HAP-1 (cell line): ENCODE measurements at regions not wholly inside any gene's neighbourhood (a gene's known extent, or its start where the extent isn't known, plus 50 kb on each side); places are given as distances from the start of the nearest gene placed in this dataset.
"Not testable (repeated sequence)": the region's sequence is repeated elsewhere in the genome, so short reads cannot be mapped to it uniquely, and the experiment has no call there.

Experiments used
- DNase-seq, 2 experiments: peaks; one replicate each; pipeline ENCODE4 v3.0.0-alpha.2; 2016 to 2020; ENCODE audit warnings: low spot score in 2 of 2
- H3K27me3 ChIP-seq: fragments of 250-450 bp; sonication (Bioruptor Pico); 2 replicates; pipeline ENCODE4 v1.5.1; 2020; ENCODE audit warnings: low read depth, mild to moderate bottlenecking, moderate library complexity
- H3K36me3 ChIP-seq: fragments of 250-450 bp; sonication (Bioruptor Pico); replicated peaks from 2 replicates; pipeline ENCODE4 v1.5.1; 2020; ENCODE audit warnings: mild to moderate bottlenecking
- H3K4me1 ChIP-seq: fragments of 250-450 bp; sonication (Bioruptor Pico); 2 replicates; pipeline ENCODE4 v1.5.1; 2020; ENCODE audit warnings: mild to moderate bottlenecking
- H3K4me3 ChIP-seq: fragments of 250-450 bp; sonication (Bioruptor Pico); 2 replicates; pipeline ENCODE4 v1.5.1; 2020; ENCODE audit warnings: mild to moderate bottlenecking, moderate library complexity
- H3K9me3 ChIP-seq: fragments of 250-450 bp; sonication (Bioruptor Pico); 2 replicates; pipeline ENCODE4 v1.5.1; 2020; ENCODE audit warnings: mild to moderate bottlenecking, moderate library complexity
- in situ Hi-C: fragments of 300-500 bp; cut with MboI; formaldehyde crosslinking; loops from 3 replicates; pipeline ENCODE4 v1.14.3; 2020; ENCODE audit warnings: low sequenced_read_pairs, inconsistent platforms, mixed read lengths

- no peak for DNase-seq
- in situ Hi-C loops: no loop called here
- H3K27me3 ChIP-seq: no peaks in the 10 kb centered on the region
- no peaks in the 10 kb centered on the region for H3K9me3 ChIP-seq
- H3K4me3 ChIP-seq: no peak overlapping the region
- no peaks in the 10 kb centered on the region for H3K36me3 ChIP-seq
- H3K4me1 ChIP-seq: no peaks in the 10 kb centered on the region
Measured at GRCh38 chr15:59924096-59924495, 80.0 kb upstream of the FOXB1 start.

GRCh38 chr15:59923508-59923907 lies 80.6 kb upstream of the FOXB1 start:
- in situ Hi-C loops: no loop called here

GRCh38 chr15:59918994-59919951 lies 84.8 kb upstream of the FOXB1 start:
- Histone ChIP-seq H3K4me3 (no peak overlapping the region), H3K36me3 (no peaks in the 10 kb centered on the region), H3K4me1 (no peaks in the 10 kb centered on the region), H3K27me3 (peaks cover 2% of the 10 kb centered on the region; the same call in 1 of the 2 replicates), H3K9me3 (no peaks in the 10 kb centered on the region)
- in situ Hi-C loops: no loop called here
- DNase-seq: no peak

More at GRCh38 chr15:59923508-59923907, 80.6 kb upstream of the FOXB1 start:
- no peaks in the 10 kb centered on the region for H3K36me3 ChIP-seq
- no peaks in the 10 kb centered on the region for H3K4me1 ChIP-seq
- H3K9me3 ChIP-seq: no peaks in the 10 kb centered on the region
- DNase-seq: no peak
- H3K4me3 ChIP-seq: no peak overlapping the region
- no peaks in the 10 kb centered on the region for H3K27me3 ChIP-seq

GRCh38 chr15:59917504-59918157 lies 86.5 kb upstream of the FOXB1 start:
- Histone ChIP-seq H3K4me3 (no peak overlapping the region), H3K36me3 (no peaks in the 10 kb centered on the region), H3K4me1 (no peaks in the 10 kb centered on the region), H3K27me3 (peaks cover 5% of the 10 kb centered on the region), H3K9me3 (no peaks in the 10 kb centered on the region)
- in situ Hi-C loops: no loop called here
- peak; percentile 44 to 80 for DNase-seq

GRCh38 chr15:59906046-59906445 lies 98.1 kb upstream of the FOXB1 start:
- no peaks in the 10 kb centered on the region for H3K9me3 ChIP-seq
- no peak for DNase-seq
- H3K4me1 ChIP-seq: no peaks in the 10 kb centered on the region
- peaks cover 2% of the 10 kb centered on the region; the same call in 1 of the 2 replicates for H3K27me3 ChIP-seq
- in situ Hi-C loops: no loop called here
- H3K36me3 ChIP-seq: no peaks in the 10 kb centered on the region
- no peak overlapping the region for H3K4me3 ChIP-seq

- Histone ChIP-seq H3K36me3 (no peaks in the 10 kb centered on the region), H3K4me1 (no peaks in the 10 kb centered on the region), H3K4me3 (no peak overlapping the region), H3K27me3 (peaks cover 2% of the 10 kb centered on the region; the same call in 1 of the 2 replicates), H3K9me3 (no peaks in the 10 kb centered on the region)
- no peak for DNase-seq
- in situ Hi-C loops: no loop called here
Measured at GRCh38 chr15:59905176-59905575, 98.9 kb upstream of the FOXB1 start.

- no peak for DNase-seq
- peaks cover 2% of the 10 kb centered on the region; the same call in 1 of the 2 replicates for H3K27me3 ChIP-seq
- no peaks in the 10 kb centered on the region for H3K4me1 ChIP-seq
- in situ Hi-C loops: no loop called here
- no peaks in the 10 kb centered on the region for H3K9me3 ChIP-seq
- no peak overlapping the region for H3K4me3 ChIP-seq
- H3K36me3 ChIP-seq: no peaks in the 10 kb centered on the region
Measured at GRCh38 chr15:59904450-59905135, 99.5 kb upstream of the FOXB1 start.

- Histone ChIP-seq H3K4me1 (no peaks in the 10 kb centered on the region), H3K4me3 (no peak overlapping the region), H3K9me3 (no peaks in the 10 kb centered on the region), H3K27me3 (peaks cover 21% of the 10 kb centered on the region), H3K36me3 (no peaks in the 10 kb centered on the region)
- in situ Hi-C loops: no loop called here
- DNase-seq: no peak
Measured at GRCh38 chr15:59896663-59897074, 107.4 kb upstream of the FOXB1 start.

GRCh38 chr15:59894835-59895234 lies 109.3 kb upstream of the FOXB1 start:
- H3K4me1 ChIP-seq: no peaks in the 10 kb centered on the region
- no peak for DNase-seq
- H3K4me3 ChIP-seq: no peak overlapping the region
- peaks cover 21% of the 10 kb centered on the region for H3K27me3 ChIP-seq
- no peaks in the 10 kb centered on the region for H3K9me3 ChIP-seq
- H3K36me3 ChIP-seq: no peaks in the 10 kb centered on the region
- in situ Hi-C loops: no loop called here

- Histone ChIP-seq H3K36me3 (no peaks in the 10 kb centered on the region), H3K4me3 (no peak overlapping the region), H3K9me3 (no peaks in the 10 kb centered on the region), H3K27me3 (peaks cover 6% of the 10 kb centered on the region), H3K4me1 (no peaks in the 10 kb centered on the region)
- in situ Hi-C loops: no loop called here
- no peak for DNase-seq
Measured at GRCh38 chr15:59892985-59893384, 111.1 kb upstream of the FOXB1 start.

- H3K4me1 ChIP-seq, in situ Hi-C loops, H3K36me3 ChIP-seq, H3K9me3 ChIP-seq, H3K4me3 ChIP-seq, H3K27me3 ChIP-seq, DNase-seq: not testable (repeated sequence)
Measured at GRCh38 chr15:59887870-59888269, 116.2 kb upstream of the FOXB1 start.

GRCh38 chr15:59887211-59887610 lies 116.9 kb upstream of the FOXB1 start:
- DNase-seq: no peak
- in situ Hi-C loops: no loop called here
- Histone ChIP-seq H3K9me3 (no peaks in the 10 kb centered on the region), H3K4me1 (no peaks in the 10 kb centered on the region), H3K27me3 (no peaks in the 10 kb centered on the region), H3K36me3 (no peaks in the 10 kb centered on the region), H3K4me3 (no peak overlapping the region)

GRCh38 chr15:59886441-59886840 lies 117.7 kb upstream of the FOXB1 start:
- H3K9me3 ChIP-seq: no peaks in the 10 kb centered on the region
- in situ Hi-C loops: no loop called here
- H3K4me1 ChIP-seq: no peaks in the 10 kb centered on the region
- DNase-seq: no peak
- no peak overlapping the region for H3K4me3 ChIP-seq
- no peaks in the 10 kb centered on the region for H3K27me3 ChIP-seq
- H3K36me3 ChIP-seq: no peaks in the 10 kb centered on the region

GRCh38 chr15:59885832-59886231 lies 118.3 kb upstream of the FOXB1 start:
- no peak overlapping the region for H3K4me3 ChIP-seq
- H3K9me3 ChIP-seq: no peaks in the 10 kb centered on the region
- H3K4me1 ChIP-seq: no peaks in the 10 kb centered on the region
- no peaks in the 10 kb centered on the region for H3K36me3 ChIP-seq
- no peaks in the 10 kb centered on the region for H3K27me3 ChIP-seq
- peak; percentile 60 to 74 for DNase-seq
- in situ Hi-C loops: no loop called here
